MM.1S (cell line): ENCODE measurements at regions not wholly inside any gene's neighbourhood (a gene's known extent, or its start where the extent isn't known, plus 50 kb on each side); places are given as distances from the start of the nearest gene placed in this dataset.
"Not testable (repeated sequence)": the region's sequence is repeated elsewhere in the genome, so short reads cannot be mapped to it uniquely, and the experiment has no call there.

Source experiments
- EZH2 ChIP-seq: fragments of 300-600 bp; sonication (generic); optimal IDR thresholded peaks from 2 replicates; pipeline ENCODE3; 2017; ENCODE audit warnings: low read depth, mild to moderate bottlenecking, antibody characterized with exemption, low read length, mixed read lengths
- TF ChIP-seq, protein P1 (sequence below): fragments of 300-600 bp; sonication (generic); IDR thresholded peaks from 2 replicates; pipeline ENCODE4 v1.5.1; 2016; ENCODE audit warnings: antibody characterized with exemption, low read length, mixed read lengths

DNA sequence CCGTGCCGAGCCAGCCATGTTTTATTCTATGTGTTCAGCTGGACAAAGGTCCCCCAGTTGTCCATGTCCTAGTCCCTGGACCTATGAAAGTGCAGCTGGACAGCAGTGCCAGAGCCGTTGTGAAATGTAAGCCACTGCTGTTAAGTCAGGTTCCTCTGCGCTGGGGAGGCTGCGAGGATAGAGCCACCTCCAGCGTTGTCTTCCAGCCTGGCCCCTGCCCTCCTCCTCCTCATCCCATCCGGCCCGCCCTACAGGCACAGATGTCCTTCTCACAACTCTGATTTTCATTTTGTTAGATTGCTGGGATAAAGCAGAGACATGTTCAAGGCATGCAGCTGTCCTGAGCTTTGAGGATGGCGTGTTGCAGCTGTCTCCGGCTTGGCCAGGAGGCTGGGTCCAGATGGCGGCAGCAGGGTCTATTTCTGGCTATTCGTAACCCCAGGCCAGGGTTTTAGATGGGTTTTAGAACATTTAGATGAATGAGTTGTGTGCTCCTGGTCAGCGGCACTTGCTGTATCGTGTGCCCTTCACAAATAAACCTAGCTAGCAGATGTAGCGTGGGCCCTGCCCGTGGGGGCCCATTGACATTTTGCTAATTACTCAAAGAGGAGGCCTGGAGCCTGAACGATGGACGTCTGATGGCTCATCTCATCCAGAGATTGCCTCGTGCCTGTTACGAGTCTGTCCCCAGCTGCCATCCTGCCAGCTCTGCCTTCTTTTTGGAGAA lies 185.7 kb downstream of the LAT start:
- TF ChIP-seq EZH2, result not testable (repeated sequence)
- TF ChIP-seq, protein P1, sequence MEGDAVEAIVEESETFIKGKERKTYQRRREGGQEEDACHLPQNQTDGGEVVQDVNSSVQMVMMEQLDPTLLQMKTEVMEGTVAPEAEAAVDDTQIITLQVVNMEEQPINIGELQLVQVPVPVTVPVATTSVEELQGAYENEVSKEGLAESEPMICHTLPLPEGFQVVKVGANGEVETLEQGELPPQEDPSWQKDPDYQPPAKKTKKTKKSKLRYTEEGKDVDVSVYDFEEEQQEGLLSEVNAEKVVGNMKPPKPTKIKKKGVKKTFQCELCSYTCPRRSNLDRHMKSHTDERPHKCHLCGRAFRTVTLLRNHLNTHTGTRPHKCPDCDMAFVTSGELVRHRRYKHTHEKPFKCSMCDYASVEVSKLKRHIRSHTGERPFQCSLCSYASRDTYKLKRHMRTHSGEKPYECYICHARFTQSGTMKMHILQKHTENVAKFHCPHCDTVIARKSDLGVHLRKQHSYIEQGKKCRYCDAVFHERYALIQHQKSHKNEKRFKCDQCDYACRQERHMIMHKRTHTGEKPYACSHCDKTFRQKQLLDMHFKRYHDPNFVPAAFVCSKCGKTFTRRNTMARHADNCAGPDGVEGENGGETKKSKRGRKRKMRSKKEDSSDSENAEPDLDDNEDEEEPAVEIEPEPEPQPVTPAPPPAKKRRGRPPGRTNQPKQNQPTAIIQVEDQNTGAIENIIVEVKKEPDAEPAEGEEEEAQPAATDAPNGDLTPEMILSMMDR, result not testable (repeated sequence)
